HepG2 (cell line): ENCODE measurements at regions not wholly inside any gene's neighbourhood (a gene's known extent, or its start where the extent isn't known, plus 50 kb on each side); places are given as distances from the start of the nearest gene placed in this dataset.

Experiments
- ARNTL ChIP-seq: sonication (generic); formaldehyde crosslinking; IDR thresholded peaks from 2 replicates; pipeline ENCODE4 v1.4.0; 2020; ENCODE audit warnings: mild to moderate bottlenecking, missing genetic modification reagents
- CENPBD1 ChIP-seq: sonication (generic); formaldehyde crosslinking; IDR thresholded peaks from 2 replicates; pipeline ENCODE4 v1.8.0; 2022; ENCODE audit warnings: missing genetic modification reagents, low read depth, mild to moderate bottlenecking, borderline replicate concordance
- KDM1A ChIP-seq: IDR thresholded peaks from 2 replicates; pipeline ENCODE4 v1.6.1; 2016; ENCODE audit warnings: missing compliant biosample characterization
- MXD3 ChIP-seq: IDR thresholded peaks from 2 replicates; pipeline ENCODE4 v1.6.1; 2016; ENCODE audit warnings: mild to moderate bottlenecking, missing biosample characterization, missing genetic modification reagents
- NFAT5 ChIP-seq: sonication (generic); formaldehyde crosslinking; IDR thresholded peaks from 2 replicates; pipeline ENCODE4 v1.4.0; 2020; ENCODE audit warnings: missing genetic modification reagents
- NFKBIZ ChIP-seq: IDR thresholded peaks from 2 replicates; pipeline ENCODE4 v1.6.1; 2018; ENCODE audit warnings: missing genetic modification reagents, missing compliant biosample characterization
- NR2F1 ChIP-seq, 2 experiments: fragments of 450-650 bp in 1 of 2; formaldehyde crosslinking in 1 of 2; IDR thresholded peaks; 2 replicates each; pipeline versions ENCODE4 v1.5.0 to v1.6.1; 2016 to 2020; ENCODE audit warnings: mild to moderate bottlenecking in 1 of 2, missing compliant biosample characterization in 1 of 2, missing genetic modification reagents in 1 of 2, moderate library complexity in 1 of 2
- ONECUT2 ChIP-seq: sonication (generic); formaldehyde crosslinking; IDR thresholded peaks from 2 replicates; pipeline ENCODE4 v1.4.0; 2020; ENCODE audit warnings: missing genetic modification reagents
- PCBP1 ChIP-seq: fragments of 200-400 bp; formaldehyde crosslinking; IDR thresholded peaks from 2 replicates; pipeline ENCODE4 v1.6.1; 2017; ENCODE audit warnings: mild to moderate bottlenecking, low read depth, low read length, borderline replicate concordance
- PHF20 ChIP-seq: sonication (generic); formaldehyde crosslinking; IDR thresholded peaks from 2 replicates; pipeline ENCODE4 v1.5.0; 2020; ENCODE audit warnings: mild to moderate bottlenecking, missing genetic modification reagents
- RCOR2 ChIP-seq: IDR thresholded peaks from 2 replicates; pipeline ENCODE4 v1.6.1; 2016; ENCODE audit warnings: missing biosample characterization, missing genetic modification reagents
- SSRP1 ChIP-seq: IDR thresholded peaks from 2 replicates; pipeline ENCODE4 v1.6.1; 2016; ENCODE audit warnings: control low read depth
- TARDBP ChIP-seq: sonication (generic); formaldehyde crosslinking; IDR thresholded peaks from 2 replicates; pipeline ENCODE4 v1.8.0; 2022; ENCODE audit warnings: mild to moderate bottlenecking, missing genetic modification reagents
- ZMAT3 ChIP-seq: sonication (generic); formaldehyde crosslinking; conservative IDR thresholded peaks from 2 replicates; pipeline ENCODE4 v1.7.0; 2021; ENCODE audit warnings: missing genetic modification reagents
- ZNF251 ChIP-seq: sonication (generic); formaldehyde crosslinking; IDR thresholded peaks from 2 replicates; pipeline ENCODE4 v1.9.0; 2021; ENCODE audit warnings: mild to moderate bottlenecking, missing genetic modification reagents
- ZNF337 ChIP-seq: sonication (generic); formaldehyde crosslinking; IDR thresholded peaks from 2 replicates; pipeline ENCODE4 v1.5.1; 2020; ENCODE audit warnings: missing genetic modification reagents, low read depth, mild to moderate bottlenecking, borderline replicate concordance
- ZNF343 ChIP-seq: sonication (generic); formaldehyde crosslinking; IDR thresholded peaks from 2 replicates; pipeline ENCODE4 v1.4.0; 2020; ENCODE audit warnings: mild to moderate bottlenecking, missing genetic modification reagents
- ZNF431 ChIP-seq: sonication (generic); formaldehyde crosslinking; IDR thresholded peaks from 2 replicates; pipeline ENCODE4 v1.9.0; 2022; ENCODE audit warnings: missing genetic modification reagents, low read depth, mild to moderate bottlenecking, borderline replicate concordance
- ZNF580 ChIP-seq: IDR thresholded peaks from 2 replicates; pipeline ENCODE4 v1.6.1; 2016; ENCODE audit warnings: low read depth, borderline replicate concordance
- ZNF687 ChIP-seq: sonication (generic); formaldehyde crosslinking; IDR thresholded peaks from 2 replicates; pipeline ENCODE4 v1.5.1; 2020; ENCODE audit warnings: mild to moderate bottlenecking, missing genetic modification reagents, moderate library complexity
- ZNF777 ChIP-seq: sonication (generic); formaldehyde crosslinking; IDR thresholded peaks from 2 replicates; pipeline ENCODE4 v1.4.0; 2020; ENCODE audit warnings: missing genetic modification reagents

- TF ChIP-seq ZNF431 (CRISPR knock-in tag) (no peak), ZNF337 (CRISPR knock-in tag) (no peak), TARDBP (CRISPR knock-in tag) (peak; percentile 85; the same call in 1 of the 2 replicates), ZNF251 (no peak), PCBP1 (no peak), NFKBIZ (no peak), NFAT5 (no peak), CENPBD1 (CRISPR knock-in tag) (no peak), PHF20 (CRISPR knock-in tag) (no peak), KDM1A (CRISPR knock-in tag) (no peak), ZNF343 (CRISPR knock-in tag) (no peak), ZNF687 (CRISPR knock-in tag) (no peak), ZNF777 (no peak), MXD3 (CRISPR knock-in tag) (no peak), ZMAT3 (CRISPR knock-in tag) (no peak), ONECUT2 (CRISPR knock-in tag) (0 out of 2 replicates have a peak, but pooled peaks have one; percentile 17), ZNF580 (CRISPR knock-in tag) (no peak), ARNTL (no peak), RCOR2 (peak; percentile 72; the same call in 1 of the 2 replicates), SSRP1 (CRISPR knock-in tag) (peak; percentile 8; the same call in 1 of the 2 replicates), NR2F1 (CRISPR knock-in tag; IDR thresholded peaks at IDR 0.05) (peak; percentile 57 to 61; a peak in 2 of 4 replicates)
These were observed 79.8 kb upstream of the SESTD1 start (continued) for GRCh38 chr2:179344280-179344964.
